K562 (cell line): ENCODE measurements at regions not wholly inside any gene's neighbourhood (a gene's known extent, or its start where the extent isn't known, plus 50 kb on each side); places are given as distances from the start of the nearest gene placed in this dataset.

ENCODE experiments used
- ATAC-seq: fragments of 200-7000 bp; cut with Tn5 transposase; 3 replicates; pipeline ENCODE4 v1.9.1; 2020; ENCODE audit warnings: moderate library complexity
- BruUV-seq: library from RNA; stranded (reverse); fragments of 400-500 nt; replicated peaks from 2 replicates; lab custom pipeline; 2021; lab: Mats Ljungman, UMichigan
- CTCF ChIA-PET: fragments of 300-600 bp; formaldehyde crosslinking; extraction: SDS; loops from one replicate; lab custom pipeline; 2021; ENCODE audit warnings: low intra/inter-chr PET ratio; lab: Yijun Ruan, JAX
- POLR2A ChIA-PET: fragments of 300-600, 350-650 bp; sonication (Branson Sonifier 250); formaldehyde crosslinking; extraction: SDS; loops from one replicate; lab custom pipeline; 2021; ENCODE audit warnings: antibody characterized with exemption, inconsistent platforms; lab: Yijun Ruan, JAX
- DNase-seq, 4 experiments: peaks; one replicate each; pipeline versions ENCODE4 v3.0.0 to v3.0.0-alpha.2; 2011 to 2018; ENCODE audit warnings: low spot score in 3 of 4, mixed read lengths in 3 of 4; ENCODE audit errors: extremely low read depth in 1 of 4
- FAIRE-seq: peaks from 2 replicates; lab custom pipeline; 2011; peaks lifted over from hg19 to GRCh38; lab: Jason Lieb, UNC
- H2AFZ ChIP-seq: 2 replicates; pipeline ENCODE4 v1.6.0; 2011; ENCODE audit warnings: low read depth, low read length, control low read depth, inconsistent platforms
- H3K27ac ChIP-seq: fragments of 200-600 bp; 3 replicates; pipeline ENCODE4 v1.8.0; 2011; ENCODE audit warnings: low read depth, mild to moderate bottlenecking, control low read depth, inconsistent platforms, low read length, moderate library complexity, mixed read lengths; ENCODE audit errors: extremely low read depth
- H3K27me3 ChIP-seq, 2 experiments: fragments of 300-600 bp in 1 of 2; 2 replicates in 1 of 2; 3 replicates in 1 of 2; pipeline versions ENCODE4 v1.6.0 to v1.8.0; 2011; ENCODE audit warnings: inconsistent platforms in 2 of 2, low read length in 2 of 2, mild to moderate bottlenecking in 1 of 2, mixed read lengths in 1 of 2, moderate library complexity in 1 of 2; ENCODE audit not compliant: control insufficient read depth in 2 of 2, insufficient read depth in 2 of 2
- H3K36me3 ChIP-seq: fragments of 300-600 bp; 3 replicates; pipeline ENCODE4 v1.8.0; 2011; ENCODE audit warnings: mild to moderate bottlenecking, low read length, inconsistent platforms; ENCODE audit not compliant: control insufficient read depth, insufficient read depth
- H3K4me1 ChIP-seq, 2 experiments: fragments of 200-600 bp in 1 of 2; replicated peaks in 1 of 2; 2 replicates in 1 of 2; 3 replicates in 1 of 2; pipeline versions ENCODE4 v1.5.1 to v1.8.0; 2011; ENCODE audit warnings: inconsistent platforms in 2 of 2, low read length in 2 of 2, mild to moderate bottlenecking in 1 of 2, mixed read lengths in 1 of 2, moderate library complexity in 1 of 2; ENCODE audit not compliant: control insufficient read depth in 2 of 2, insufficient read depth in 2 of 2
- H3K4me2 ChIP-seq: 2 replicates; pipeline ENCODE4 v1.6.1; 2011; ENCODE audit warnings: low read length, control low read depth, inconsistent platforms, mixed read lengths; ENCODE audit not compliant: insufficient read depth
- H3K4me3 ChIP-seq: fragments of 200-600 bp; sonication (generic), shearing (Covaris generic); 2 replicates; pipeline ENCODE4 v1.5.1; 2016; ENCODE audit warnings: control low read depth, inconsistent platforms
- H3K79me2 ChIP-seq: fragments of 200-600 bp; 3 replicates; pipeline ENCODE4 v1.8.0; 2011; ENCODE audit warnings: low read length, inconsistent platforms; ENCODE audit not compliant: control insufficient read depth, insufficient read depth
- H3K9ac ChIP-seq, 2 experiments: 2 replicates each; pipeline versions ENCODE4 v1.6.0 to v1.6.1; 2011; ENCODE audit warnings: low read depth in 2 of 2, low read length in 2 of 2, control low read depth in 1 of 2, inconsistent platforms in 1 of 2, mild to moderate bottlenecking in 1 of 2, mixed read lengths in 1 of 2; ENCODE audit not compliant: insufficient read depth in 1 of 2
- H3K9me1 ChIP-seq: one replicate; pipeline ENCODE4 v1.6.0; 2011; ENCODE audit warnings: inconsistent platforms, mild to moderate bottlenecking, low read length, moderate library complexity; ENCODE audit not compliant: control insufficient read depth, insufficient read depth
- H3K9me3 ChIP-seq: replicated peaks from 2 replicates; pipeline ENCODE4 v1.5.1; 2011; ENCODE audit warnings: low read depth, low read length, inconsistent platforms; ENCODE audit not compliant: control insufficient read depth, insufficient read depth
- H4K20me1 ChIP-seq: replicated peaks from 2 replicates; pipeline ENCODE4 v1.6.1; 2011; ENCODE audit warnings: low read length, inconsistent platforms, mixed read lengths; ENCODE audit not compliant: control insufficient read depth, insufficient read depth
- ARID1B ChIP-seq: fragments of 450-650 bp; IDR thresholded peaks from 2 replicates; pipeline ENCODE4 v1.6.1; 2016; ENCODE audit warnings: antibody characterized with exemption, mild to moderate bottlenecking, inconsistent platforms
- CCNT2 ChIP-seq: IDR thresholded peaks from 2 replicates; pipeline ENCODE4 v1.6.1; 2011; ENCODE audit warnings: borderline replicate concordance, low read depth, mild to moderate bottlenecking, moderate library complexity, mixed read lengths, low read length; ENCODE audit not compliant: insufficient read length; ENCODE audit errors: extremely low read depth
- COPS2 ChIP-seq: fragments of 450-650 bp; conservative IDR thresholded peaks from 2 replicates; pipeline ENCODE4 v1.6.1; 2016; ENCODE audit warnings: mild to moderate bottlenecking, moderate library complexity
- DEAF1 ChIP-seq: fragments of 450-650 bp; formaldehyde crosslinking; IDR thresholded peaks from 2 replicates; pipeline ENCODE4 v1.4.0; 2020; ENCODE audit warnings: mild to moderate bottlenecking, moderate library complexity
- HIVEP1 ChIP-seq: fragments of 250-450 bp; sonication (Bioruptor Pico); IDR thresholded peaks from 2 replicates; pipeline ENCODE4 v1.4.0; 2020; ENCODE audit warnings: mild to moderate bottlenecking
- KLF10 ChIP-seq: fragments of 250-450 bp; sonication (Bioruptor Pico); IDR thresholded peaks from 2 replicates; pipeline ENCODE4 v1.6.1; 2021; ENCODE audit warnings: matching md5 sums
- KLF16 ChIP-seq: IDR thresholded peaks from 2 replicates; pipeline ENCODE4 v1.6.1; 2016; ENCODE audit warnings: antibody characterized with exemption
- NCOA6 ChIP-seq: fragments of 450-650 bp; IDR thresholded peaks from 2 replicates; pipeline ENCODE4 v1.6.1; 2017; ENCODE audit warnings: mild to moderate bottlenecking
- PCBP2 ChIP-seq: fragments of 200-400 bp; formaldehyde crosslinking; IDR thresholded peaks from 2 replicates; pipeline ENCODE4 v1.6.1; 2018; ENCODE audit warnings: low read length, low read depth, mild to moderate bottlenecking, moderate library complexity; ENCODE audit not compliant: poor library complexity, severe bottlenecking
- POLR2H ChIP-seq: IDR thresholded peaks from 2 replicates; pipeline ENCODE4 v1.6.1; 2016; ENCODE audit warnings: missing genetic modification characterization, low read depth, mild to moderate bottlenecking, control low read depth, missing compliant biosample characterization, moderate library complexity
- SRSF1 ChIP-seq: fragments of 200-400 bp; formaldehyde crosslinking; IDR thresholded peaks from 2 replicates; pipeline ENCODE4 v1.6.1; 2017; ENCODE audit warnings: mild to moderate bottlenecking, low read depth, low read length, moderate library complexity
- TARDBP ChIP-seq: fragments of 450-650 bp; IDR thresholded peaks from 2 replicates; pipeline ENCODE4 v1.6.1; 2016
- THRB ChIP-seq: fragments of 450-650 bp; formaldehyde crosslinking; conservative IDR thresholded peaks from 2 replicates; pipeline ENCODE4 v1.4.0; 2022; ENCODE audit warnings: mild to moderate bottlenecking, missing genetic modification characterization
- TRIM28 ChIP-seq: fragments of 450-650 bp; IDR thresholded peaks from 2 replicates; pipeline ENCODE4 v1.6.1; 2017
- ZNF3 ChIP-seq: fragments of 250-450 bp; sonication (Bioruptor Pico); IDR thresholded peaks from 2 replicates; pipeline ENCODE4 v1.5.0; 2021; ENCODE audit warnings: mild to moderate bottlenecking, moderate library complexity
- WGBS: fragments of 100-300 bp; shearing (Covaris generic); methylation state at CpG from one replicate; pipeline ENCODE4 v1.1.6; 2016; ENCODE audit warnings: low coverage, mixed read lengths; ENCODE audit not compliant: insufficient coverage; ENCODE audit errors: missing lambda C conversion rate; 5-methylcytosine and 5-hydroxymethylcytosine counted together
- in situ Hi-C: fragments of 300-500 bp; cut with MboI; formaldehyde crosslinking; loops from 4 replicates; pipeline ENCODE4 v1.15.0; 2018; ENCODE audit warnings: inconsistent platforms, mixed read lengths
- intact Hi-C: fragments of 100-400 bp; cut with micrococcal nuclease; formaldehyde crosslinking; loops from 2 replicates; pipeline ENCODE4 v1.14.2; 2022

DNA sequence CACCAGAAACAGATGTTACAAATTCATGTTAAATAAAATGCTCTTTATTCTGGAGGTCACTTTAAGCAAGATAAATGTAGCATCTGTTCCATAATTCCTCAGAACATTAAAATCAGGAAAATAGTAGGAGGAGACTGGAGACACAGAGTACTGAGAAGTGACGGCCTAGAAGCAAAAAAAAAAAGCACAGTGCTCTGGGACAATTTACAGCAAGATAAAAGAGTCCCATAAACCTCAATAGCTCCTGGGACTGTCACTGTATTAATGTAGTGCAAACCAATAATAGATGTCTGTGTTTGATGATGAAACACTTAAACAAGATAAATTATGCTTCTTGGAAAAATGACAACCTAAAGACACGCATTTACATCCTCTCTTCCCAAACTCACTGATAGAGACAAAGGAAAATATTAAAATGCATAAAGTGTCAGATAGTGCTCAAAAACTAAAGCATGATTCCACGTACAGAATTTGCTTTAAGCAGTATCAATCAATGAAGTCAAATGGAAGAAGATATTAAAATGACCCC is 338.8 kb upstream of the REG3G start (continued):
- TF ChIP-seq CCNT2, result no peak
- no peak for TF ChIP-seq DEAF1
- no peak for TF ChIP-seq POLR2H (tag)
- TF ChIP-seq KLF10 (CRISPR knock-in tag), result no peak
- no peak for TF ChIP-seq THRB (CRISPR knock-in tag)
- no peak for TF ChIP-seq HIVEP1 (CRISPR knock-in tag)
- TF ChIP-seq TRIM28, result no peak
- no peak for TF ChIP-seq KLF16

GRCh38 chr2:78699696-78700095 is 325.8 kb upstream of the REG3G start:
- Histone ChIP-seq H3K27ac (no peak overlapping the region), H3K9ac (no peak overlapping the region), H3K4me3 (no peak overlapping the region), H3K4me1 (no peaks in the 10 kb centered on the region), H3K79me2 (no peaks in the 10 kb centered on the region), H2AFZ (no peak overlapping the region), H3K9me3 (no peaks in the 10 kb centered on the region), H4K20me1 (no peaks in the 10 kb centered on the region), H3K4me2 (no peak overlapping the region), H3K9me1 (no peaks in the 10 kb centered on the region), H3K27me3 (no peaks in the 10 kb centered on the region), H3K36me3 (no peaks in the 10 kb centered on the region)
- ChIA-PET CTCF (no interaction called here), POLR2A (no interaction called here)
- WGBS, result 4% methylated on average over 3 of the region's 3 CpGs
- BruUV-seq, result no TSS peak
- in situ Hi-C loops, result no loop called here
- no peak for ATAC-seq
- no peak for DNase-seq
- FAIRE-seq, result no peak
- no peak for TF ChIP-seq PCBP2
- no peak for TF ChIP-seq ARID1B
- no peak for TF ChIP-seq TARDBP
- no peak for TF ChIP-seq ZNF3
- no peak for TF ChIP-seq NCOA6
- TF ChIP-seq COPS2, result no peak
- no peak for TF ChIP-seq SRSF1
- intact Hi-C loops, result no loop called here
